ENCODE measurements at regions not wholly inside any gene's neighbourhood (a gene's known extent, or its start where the extent isn't known, plus 50 kb on each side); places are given as distances from the start of the nearest gene placed in this dataset.
A peak's percentile ranks its signal among the peaks of the same experiment; 100 is the strongest.

GRCh38 chr2:158732573-158733429 lies 62.3 kb upstream of the DAPL1 start:
- no peak for DNase-seq

- DNase-seq = no peak
These were observed 61.7 kb upstream of the DAPL1 start for GRCh38 chr2:158733430-158733755.

GRCh38 chr2:158734442-158734841 lies 60.7 kb upstream of the DAPL1 start:
- no peak for DNase-seq

GRCh38 chr2:158735822-158736580 lies 59.1 kb upstream of the DAPL1 start:
- no peak for DNase-seq

- DNase-seq = no peak
These were observed 56.8 kb upstream of the DAPL1 start for GRCh38 chr2:158738363-158738762.

- no peak for DNase-seq
These were observed 55.0 kb upstream of the DAPL1 start for GRCh38 chr2:158740127-158740526.

GRCh38 chr2:158740621-158741020 lies 54.5 kb upstream of the DAPL1 start:
- DNase-seq = peak; percentile 39

- DNase-seq = no peak
These were observed 53.5 kb upstream of the DAPL1 start for GRCh38 chr2:158741625-158742024.

- DNase-seq = no peak
These were observed 52.6 kb upstream of the DAPL1 start for GRCh38 chr2:158742536-158742935.

- no peak for DNase-seq
These were observed 51.7 kb upstream of the DAPL1 start for GRCh38 chr2:158743466-158743865.

GRCh38 chr2:158743879-158744278 lies 51.2 kb upstream of the DAPL1 start:
- DNase-seq = no peak

GRCh38 chr2:158745067-158745865 lies 49.9 kb upstream of the DAPL1 start:
- DNase-seq = peak; percentile 72

Data from skin of body (tissue), 1 donor.